Hindlimb muscle (tissue), 1 donor: ENCODE measurements at regions not wholly inside any gene's neighbourhood (a gene's known extent, or its start where the extent isn't known, plus 50 kb on each side); places are given as distances from the start of the nearest gene placed in this dataset.
"Not testable (repeated sequence)": the region's sequence is repeated elsewhere in the genome, so short reads cannot be mapped to it uniquely, and the experiment has no call there.

Experiments used
- DNase-seq: peaks from one replicate; pipeline ENCODE4 v3.0.0-alpha.2; 2013

- no peak for DNase-seq
Observed at GRCh38 chr4:179163147-179163546, 1720.9 kb upstream of the AGA start.

DNA sequence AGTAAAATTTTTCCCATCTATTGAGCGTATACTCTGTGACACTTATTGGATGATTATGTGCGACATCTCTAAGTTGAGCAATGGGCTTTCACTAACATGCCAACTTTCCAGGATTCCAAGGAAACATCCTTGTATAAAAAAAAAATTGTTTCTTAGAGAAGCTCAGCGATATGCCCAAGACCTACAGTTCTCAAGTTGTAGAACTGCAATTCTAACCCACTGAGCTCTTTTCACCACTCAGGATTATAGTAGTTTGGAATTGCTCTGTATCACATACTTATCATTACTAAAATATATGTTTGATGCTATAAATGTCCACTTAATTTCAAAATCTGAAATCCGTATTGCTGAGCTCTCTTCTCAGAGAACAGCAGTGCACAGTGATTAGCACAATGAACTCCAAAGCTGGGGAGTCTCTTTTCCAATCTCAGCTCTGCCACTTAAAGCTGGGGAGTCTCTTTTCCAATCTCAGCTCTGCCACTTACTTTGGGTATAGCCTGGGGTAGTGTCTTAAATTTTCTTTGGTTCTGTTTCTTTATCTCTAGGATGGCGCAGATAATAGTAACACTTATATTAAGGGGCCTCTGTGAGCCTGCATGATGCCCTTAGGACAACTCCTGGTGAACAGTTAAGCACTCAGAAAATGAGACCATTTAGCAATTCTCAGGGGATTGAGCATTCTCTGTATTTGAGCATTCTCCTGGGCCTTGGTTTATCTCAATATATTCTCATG, 1722.2 kb upstream of the AGA start:
- no peak for DNase-seq

- no peak for DNase-seq
Observed at GRCh38 chr4:179165000-179165738, 1722.9 kb upstream of the AGA start.

GRCh38 chr4:179165862-179166261, 1723.6 kb upstream of the AGA start:
- DNase-seq, result no peak

DNA sequence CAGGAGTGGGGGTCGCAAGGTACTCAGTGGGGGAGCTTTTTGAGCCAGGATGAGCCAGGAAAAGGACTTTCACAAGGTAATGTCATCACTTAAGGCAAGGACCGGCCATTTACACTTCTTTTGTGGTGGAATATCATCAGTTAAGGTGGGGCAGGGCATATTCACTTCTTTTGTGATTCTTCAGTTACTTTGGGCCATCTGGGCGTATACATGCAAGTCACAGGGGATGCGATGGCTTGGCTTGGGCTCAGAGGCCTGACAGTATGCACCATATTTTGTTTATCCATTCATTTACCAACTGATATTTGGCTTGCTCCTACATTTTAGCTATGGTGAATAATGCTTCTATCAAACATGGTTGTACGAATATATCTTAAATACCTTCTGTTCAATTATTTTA, 1728.1 kb upstream of the AGA start:
- DNase-seq, result not testable (repeated sequence)

- no peak for DNase-seq
Observed at GRCh38 chr4:179182741-179183140, 1740.5 kb upstream of the AGA start.

DNA sequence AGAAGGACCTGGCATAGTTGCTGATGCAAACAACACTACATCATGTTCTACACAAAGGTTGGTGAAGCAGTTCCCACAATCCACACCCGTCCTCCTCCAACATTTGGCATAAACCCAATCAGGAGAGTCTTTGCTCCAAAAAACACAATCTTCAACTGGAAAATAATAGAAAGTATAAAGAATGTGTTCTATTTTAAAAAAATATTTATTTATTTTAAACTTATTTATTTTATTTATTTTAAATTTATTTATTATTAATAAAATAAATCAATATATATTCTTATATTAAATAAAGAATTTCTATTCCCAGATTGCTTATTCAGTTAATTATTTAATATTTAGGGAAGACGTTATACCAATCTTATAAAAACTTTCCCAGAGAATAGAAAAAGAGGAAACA, 1753.7 kb upstream of the AGA start:
- DNase-seq, result no peak

DNA sequence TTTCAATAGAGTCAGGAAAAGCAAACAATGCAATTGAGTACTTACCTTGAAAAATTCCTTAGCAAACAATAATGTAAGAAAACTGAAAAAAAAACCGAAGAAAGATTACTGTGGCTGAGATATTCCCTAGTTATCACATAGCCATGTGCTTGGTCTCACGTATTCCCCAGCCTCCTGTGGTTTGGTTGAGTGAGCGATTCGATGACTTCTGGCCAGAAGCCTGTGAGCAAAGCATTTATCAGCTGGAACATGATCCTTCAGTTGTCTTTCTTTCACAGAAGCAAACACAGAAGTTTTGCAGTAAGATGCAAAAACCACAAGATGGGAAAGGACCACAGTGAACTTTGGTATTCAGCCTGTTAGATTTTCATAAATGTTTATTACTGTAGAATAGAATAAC, 1754.3 kb upstream of the AGA start:
- no peak for DNase-seq

- no peak for DNase-seq
Observed at GRCh38 chr4:179200681-179201080, 1758.4 kb upstream of the AGA start.

GRCh38 chr4:179225594-179225993, 1783.4 kb upstream of the AGA start:
- DNase-seq, result no peak

- DNase-seq, result no peak
Observed at GRCh38 chr4:179248821-179249220, 1806.6 kb upstream of the AGA start.

- DNase-seq, result no peak
Observed at GRCh38 chr4:179268791-179269190, 1826.6 kb upstream of the AGA start.

DNA sequence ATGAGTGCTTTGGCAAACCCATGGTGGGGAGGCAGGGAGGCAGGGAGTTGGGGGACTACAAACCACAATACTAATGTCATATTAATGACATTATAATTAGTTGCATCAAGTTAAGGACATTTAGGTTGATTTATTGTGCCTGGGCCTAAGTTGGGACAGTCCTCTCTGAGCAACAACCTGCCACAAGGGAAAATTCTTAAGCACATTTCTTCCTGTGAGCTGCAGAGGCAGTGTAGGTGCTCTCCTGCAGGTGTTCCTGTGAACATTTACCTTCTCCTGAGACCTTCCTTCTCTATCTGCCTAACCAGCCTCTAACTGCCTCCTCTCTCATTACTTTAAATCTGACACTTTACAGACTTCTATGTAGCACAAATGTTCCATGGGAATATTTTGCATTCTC, 1830.0 kb upstream of the AGA start:
- no peak for DNase-seq

GRCh38 chr4:179278647-179279046, 1836.4 kb upstream of the AGA start:
- no peak for DNase-seq

GRCh38 chr4:179285696-179286095, 1843.5 kb upstream of the AGA start:
- no peak for DNase-seq

DNA sequence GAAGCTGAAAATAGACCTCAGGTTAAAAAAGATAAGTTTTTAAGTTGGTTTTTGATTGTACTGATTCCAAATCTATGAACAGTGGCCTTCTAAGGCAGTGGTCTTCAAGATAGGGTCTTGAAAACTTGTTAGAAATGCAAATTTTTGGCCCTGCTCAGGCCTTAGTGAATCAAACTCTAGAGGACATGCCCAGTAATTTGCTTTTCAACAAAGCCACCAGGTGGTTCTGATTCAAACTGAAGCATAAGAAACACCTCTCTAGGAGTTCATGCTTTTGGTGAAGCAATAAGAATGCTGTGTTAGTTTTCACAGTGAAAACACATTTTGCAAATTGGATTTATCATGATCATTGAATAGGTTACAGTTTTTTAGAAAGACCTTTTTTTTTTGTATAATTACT, 1849.4 kb upstream of the AGA start:
- DNase-seq, result no peak

DNA sequence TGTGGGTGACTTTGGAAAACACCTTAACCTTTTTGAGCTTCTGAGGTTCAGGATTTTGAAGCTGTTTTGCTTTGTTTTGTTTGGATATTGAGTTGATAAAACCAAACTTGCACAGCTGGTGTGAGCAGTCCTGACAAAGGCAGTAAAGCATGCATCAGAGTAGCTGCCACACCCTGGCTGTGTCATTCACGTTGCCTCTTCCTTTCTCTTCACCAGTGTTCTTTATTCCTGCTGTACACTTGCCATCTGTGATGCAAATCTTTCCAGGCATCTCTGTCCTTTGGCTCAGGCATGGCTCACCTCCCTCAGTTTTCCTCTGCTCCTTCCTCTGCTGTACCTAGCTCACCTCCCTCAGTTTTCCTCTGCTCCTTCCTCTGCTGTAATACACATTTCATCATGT, 1850.2 kb upstream of the AGA start:
- no peak for DNase-seq

DNA sequence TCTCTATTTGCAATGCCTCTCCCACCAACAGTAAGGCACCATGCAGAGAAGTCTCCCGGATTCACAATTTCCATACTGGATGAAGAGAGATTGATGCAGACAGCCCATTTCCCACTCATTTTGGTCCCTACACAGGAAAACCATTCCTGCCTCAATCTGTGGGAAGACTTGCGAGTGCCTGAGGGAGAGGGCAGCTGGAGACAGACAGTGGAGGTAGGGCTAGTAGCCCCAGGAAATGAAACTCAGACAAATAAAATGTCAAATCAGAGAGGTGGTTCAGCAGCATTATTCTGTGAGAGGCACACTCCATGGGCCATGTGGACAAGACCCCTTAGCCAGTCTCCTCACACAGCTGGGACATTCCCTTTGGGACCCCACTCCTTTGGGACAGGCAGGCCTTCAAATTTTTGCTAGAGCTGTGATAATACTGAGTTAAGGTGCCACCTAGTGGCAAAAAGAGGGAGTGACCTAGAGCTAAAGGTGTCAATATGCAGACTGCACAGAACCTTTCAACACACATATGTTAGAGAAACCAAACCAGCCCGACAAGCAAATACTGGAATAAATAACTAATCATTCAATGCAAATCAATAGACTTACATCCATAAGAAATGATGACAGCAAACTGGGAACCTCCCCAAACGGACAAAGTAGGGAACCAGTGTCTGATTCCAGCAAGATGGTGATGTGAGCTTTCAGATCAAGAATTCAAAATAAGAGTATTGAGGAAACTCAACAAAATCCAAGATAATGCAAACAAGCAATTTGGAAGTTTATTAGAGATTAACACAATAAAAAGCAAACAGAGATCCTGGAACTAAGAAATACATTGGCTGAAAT, 1865.3 kb upstream of the AGA start:
- DNase-seq, result no peak

DNA sequence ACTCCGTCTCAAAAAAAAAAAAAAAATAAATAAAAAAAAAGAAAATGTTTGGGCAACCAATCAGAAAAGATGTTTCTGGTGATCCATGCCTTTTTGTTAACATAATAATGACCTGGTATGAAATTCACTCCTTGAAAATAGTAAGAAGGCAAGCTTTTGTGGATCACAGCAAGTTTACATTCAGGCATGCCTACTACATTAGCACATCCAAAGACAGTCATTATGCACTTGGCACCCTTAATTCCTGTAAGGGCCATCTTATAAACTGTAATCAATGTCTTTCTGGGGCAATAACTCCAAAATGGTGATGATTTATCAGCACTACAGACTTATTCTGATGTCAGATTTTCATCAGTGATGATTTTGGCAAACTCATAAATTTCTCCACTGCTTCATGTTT, 1871.6 kb upstream of the AGA start:
- no peak for DNase-seq

DNA sequence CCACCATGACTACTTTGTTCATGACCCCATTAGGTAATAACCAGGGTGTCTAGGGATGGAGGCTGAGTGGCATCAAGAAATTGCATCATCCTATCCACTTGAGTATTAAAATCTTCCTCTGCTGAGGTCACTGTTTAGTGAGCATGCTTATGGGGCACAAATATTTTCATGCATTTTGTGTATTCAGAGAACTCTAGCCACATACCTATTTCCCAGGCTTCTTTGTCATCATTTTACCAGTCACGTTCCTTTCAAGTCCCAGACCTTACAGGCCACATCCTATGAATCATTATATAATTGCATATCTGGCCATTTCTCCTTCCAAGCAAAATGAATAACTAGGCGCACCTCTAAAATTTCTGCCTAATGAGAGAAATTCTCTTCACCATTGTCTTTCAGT, 1882.9 kb upstream of the AGA start:
- no peak for DNase-seq

DNA sequence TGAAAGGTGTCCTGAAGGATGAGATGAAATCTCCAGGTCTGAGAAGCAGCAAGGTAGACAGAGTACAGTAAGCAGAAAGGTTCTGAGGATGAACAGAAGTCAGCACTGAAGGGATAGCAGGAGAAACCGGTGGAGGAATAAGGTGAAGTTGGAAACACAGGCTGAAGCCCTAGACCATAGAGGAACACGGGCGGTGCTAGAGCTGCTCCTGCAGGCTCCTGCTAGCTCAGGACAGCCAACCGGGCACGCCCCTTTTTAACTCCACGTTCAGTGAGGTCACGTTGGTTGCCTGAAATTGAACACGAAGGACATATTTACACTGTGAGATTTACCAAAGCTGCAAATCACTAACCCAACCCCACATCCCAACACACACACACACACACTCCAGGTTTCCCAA, 1886.4 kb upstream of the AGA start:
- DNase-seq, result no peak

- no peak for DNase-seq
Observed at GRCh38 chr4:179331362-179331761, 1889.1 kb upstream of the AGA start.

- DNase-seq, result no peak
Observed at GRCh38 chr4:179344861-179345260, 1902.6 kb upstream of the AGA start.

GRCh38 chr4:179352221-179352620, 1910.0 kb upstream of the AGA start:
- DNase-seq, result no peak
